ENCODE measurements at regions not wholly inside any gene's neighbourhood (a gene's known extent, or its start where the extent isn't known, plus 50 kb on each side); places are given as distances from the start of the nearest gene placed in this dataset.

DNA sequence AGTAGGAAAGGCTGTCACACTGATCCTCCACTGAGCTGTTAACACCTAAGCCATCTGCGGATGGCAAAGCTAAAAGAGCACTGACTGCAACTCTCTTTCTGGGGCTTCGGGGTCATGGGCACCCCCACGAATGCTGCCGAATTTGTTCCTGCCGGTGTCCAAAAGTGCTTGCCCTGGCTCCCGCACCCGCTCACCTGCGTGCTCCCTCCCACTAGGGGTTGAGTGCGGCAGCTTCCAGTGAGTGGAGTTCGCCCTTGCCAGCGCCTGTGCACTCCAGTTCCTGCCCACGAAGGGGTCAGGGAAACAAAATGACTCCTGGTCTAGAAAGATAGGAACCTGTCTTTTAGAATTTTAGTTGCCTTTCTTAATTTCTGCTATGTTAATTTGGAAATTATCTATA lies 78.7 kb downstream of the IFI44 start:
- TF ChIP-seq, protein P1, sequence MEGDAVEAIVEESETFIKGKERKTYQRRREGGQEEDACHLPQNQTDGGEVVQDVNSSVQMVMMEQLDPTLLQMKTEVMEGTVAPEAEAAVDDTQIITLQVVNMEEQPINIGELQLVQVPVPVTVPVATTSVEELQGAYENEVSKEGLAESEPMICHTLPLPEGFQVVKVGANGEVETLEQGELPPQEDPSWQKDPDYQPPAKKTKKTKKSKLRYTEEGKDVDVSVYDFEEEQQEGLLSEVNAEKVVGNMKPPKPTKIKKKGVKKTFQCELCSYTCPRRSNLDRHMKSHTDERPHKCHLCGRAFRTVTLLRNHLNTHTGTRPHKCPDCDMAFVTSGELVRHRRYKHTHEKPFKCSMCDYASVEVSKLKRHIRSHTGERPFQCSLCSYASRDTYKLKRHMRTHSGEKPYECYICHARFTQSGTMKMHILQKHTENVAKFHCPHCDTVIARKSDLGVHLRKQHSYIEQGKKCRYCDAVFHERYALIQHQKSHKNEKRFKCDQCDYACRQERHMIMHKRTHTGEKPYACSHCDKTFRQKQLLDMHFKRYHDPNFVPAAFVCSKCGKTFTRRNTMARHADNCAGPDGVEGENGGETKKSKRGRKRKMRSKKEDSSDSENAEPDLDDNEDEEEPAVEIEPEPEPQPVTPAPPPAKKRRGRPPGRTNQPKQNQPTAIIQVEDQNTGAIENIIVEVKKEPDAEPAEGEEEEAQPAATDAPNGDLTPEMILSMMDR (IDR thresholded peaks at IDR 0.05) = no peak
- no peak for TF ChIP-seq POLR2A (IDR thresholded peaks at IDR 0.05)

Data from uterus (tissue), 2 donors.